Mesenchymal stem cell (in vitro differentiated cells and primary cell): ENCODE measurements at regions not wholly inside any gene's neighbourhood (a gene's known extent, or its start where the extent isn't known, plus 50 kb on each side); places are given as distances from the start of the nearest gene placed in this dataset.
"Not testable (repeated sequence)": the region's sequence is repeated elsewhere in the genome, so short reads cannot be mapped to it uniquely, and the experiment has no call there.

Source experiments
- DNase-seq: peaks from one replicate; pipeline ENCODE4 v3.0.0-alpha.2; 2013
- H2AFZ ChIP-seq: one replicate; pipeline ENCODE4 v1.6.1; 2013; ENCODE audit warnings: low read depth, mild to moderate bottlenecking, control low read depth, inconsistent platforms, low read length, moderate library complexity
- H2AK5ac ChIP-seq: 2 replicates; pipeline ENCODE4 v1.6.1; 2013; ENCODE audit warnings: low read length, moderate library complexity, mild to moderate bottlenecking, inconsistent platforms; ENCODE audit not compliant: severe bottlenecking
- H2BK120ac ChIP-seq: one replicate; pipeline ENCODE4 v1.6.1; 2013; ENCODE audit warnings: low read depth, mild to moderate bottlenecking, inconsistent platforms, low read length, moderate library complexity
- H2BK12ac ChIP-seq, 2 experiments: one replicate each; pipeline ENCODE4 v1.6.1; 2013; ENCODE audit warnings: inconsistent platforms in 2 of 2, low read length in 2 of 2, mild to moderate bottlenecking in 2 of 2, moderate library complexity in 2 of 2, control low read depth in 1 of 2
- H2BK15ac ChIP-seq: one replicate; pipeline ENCODE4 v1.6.1; 2013; ENCODE audit warnings: mild to moderate bottlenecking, low read depth, inconsistent platforms; ENCODE audit not compliant: poor library complexity, severe bottlenecking
- H2BK5ac ChIP-seq: 2 replicates; pipeline ENCODE4 v1.6.1; 2013; ENCODE audit warnings: low read depth, mild to moderate bottlenecking, low read length, control low read depth, inconsistent platforms; ENCODE audit not compliant: poor library complexity, severe bottlenecking
- H3K14ac ChIP-seq, 2 experiments: one replicate each; pipeline ENCODE4 v1.6.1; 2013; ENCODE audit warnings: inconsistent platforms in 2 of 2, low read length in 2 of 2, control low read depth in 1 of 2, mild to moderate bottlenecking in 1 of 2, moderate library complexity in 1 of 2
- H3K18ac ChIP-seq, 2 experiments: one replicate each; pipeline ENCODE4 v1.6.1; 2013; ENCODE audit warnings: inconsistent platforms in 2 of 2, low read length in 2 of 2, control low read depth in 1 of 2, low read depth in 1 of 2, mild to moderate bottlenecking in 1 of 2
- H3K23ac ChIP-seq, 2 experiments: one replicate each; pipeline ENCODE4 v1.6.1; 2013; ENCODE audit warnings: inconsistent platforms in 2 of 2, low read length in 2 of 2, mild to moderate bottlenecking in 2 of 2, moderate library complexity in 2 of 2, control low read depth in 1 of 2
- H3K27ac ChIP-seq: 2 replicates; pipeline ENCODE4 v1.5.1; 2013; ENCODE audit warnings: mild to moderate bottlenecking, moderate library complexity, low read length, control low read depth, inconsistent platforms; ENCODE audit not compliant: poor library complexity, severe bottlenecking
- H3K27me3 ChIP-seq, 2 experiments: 2 replicates each; pipeline versions ENCODE4 v1.6.1 to v1.7.0; 2013; ENCODE audit warnings: low read length in 2 of 2, mild to moderate bottlenecking in 2 of 2, moderate library complexity in 2 of 2, control low read depth in 1 of 2, inconsistent platforms in 1 of 2; ENCODE audit not compliant: control insufficient read depth in 1 of 2, insufficient read depth in 1 of 2
- H3K36me3 ChIP-seq, 2 experiments: 2 replicates each; pipeline versions ENCODE4 v1.6.1 to v1.7.0; 2013; ENCODE audit warnings: low read length in 2 of 2, control low read depth in 1 of 2, inconsistent platforms in 1 of 2, low read depth in 1 of 2, mild to moderate bottlenecking in 1 of 2; ENCODE audit not compliant: insufficient read depth in 2 of 2, control insufficient read depth in 1 of 2
- H3K4ac ChIP-seq, 2 experiments: one replicate each; pipeline ENCODE4 v1.6.1; 2013; ENCODE audit warnings: inconsistent platforms in 2 of 2, low read length in 2 of 2, mild to moderate bottlenecking in 2 of 2, moderate library complexity in 2 of 2, control low read depth in 1 of 2, low read depth in 1 of 2
- H3K4me1 ChIP-seq: 2 replicates; pipeline ENCODE4 v1.6.1; 2013; ENCODE audit warnings: low read depth, low read length, control low read depth; ENCODE audit not compliant: control insufficient read depth, insufficient read depth
- H3K4me2 ChIP-seq: 2 replicates; pipeline ENCODE4 v1.6.1; 2013; ENCODE audit warnings: low read length, mild to moderate bottlenecking, inconsistent platforms; ENCODE audit not compliant: poor library complexity, severe bottlenecking
- H3K4me3 ChIP-seq, 2 experiments: 2 replicates each; pipeline versions ENCODE4 v1.5.1 to v1.7.0; 2013; ENCODE audit warnings: low read length in 2 of 2, mild to moderate bottlenecking in 2 of 2, control low read depth in 1 of 2, low read depth in 1 of 2; ENCODE audit not compliant: insufficient read depth in 1 of 2
- H3K79me1 ChIP-seq: replicated peaks from 2 replicates; pipeline ENCODE4 v1.6.1; 2013; ENCODE audit warnings: mild to moderate bottlenecking, control low read depth, low read length, inconsistent platforms; ENCODE audit not compliant: poor library complexity, severe bottlenecking
- H3K9ac ChIP-seq: 2 replicates; pipeline ENCODE4 v1.7.0; 2013; ENCODE audit warnings: mild to moderate bottlenecking, low read length, moderate library complexity
- H3K9me3 ChIP-seq: 2 replicates; pipeline ENCODE4 v1.7.0; 2013; ENCODE audit warnings: mild to moderate bottlenecking, low read length; ENCODE audit not compliant: control insufficient read depth
- H4K8ac ChIP-seq: one replicate; pipeline ENCODE4 v1.6.1; 2013; ENCODE audit warnings: inconsistent platforms, mild to moderate bottlenecking, low read length, moderate library complexity
- H4K91ac ChIP-seq: one replicate; pipeline ENCODE4 v1.6.1; 2013; ENCODE audit warnings: mild to moderate bottlenecking, low read length, inconsistent platforms
- WGBS: methylation state at CpG from one replicate; pipeline ENCODE4 v1.1.7; 2013; ENCODE audit warnings: mixed read lengths; 5-methylcytosine and 5-hydroxymethylcytosine counted together

DNA sequence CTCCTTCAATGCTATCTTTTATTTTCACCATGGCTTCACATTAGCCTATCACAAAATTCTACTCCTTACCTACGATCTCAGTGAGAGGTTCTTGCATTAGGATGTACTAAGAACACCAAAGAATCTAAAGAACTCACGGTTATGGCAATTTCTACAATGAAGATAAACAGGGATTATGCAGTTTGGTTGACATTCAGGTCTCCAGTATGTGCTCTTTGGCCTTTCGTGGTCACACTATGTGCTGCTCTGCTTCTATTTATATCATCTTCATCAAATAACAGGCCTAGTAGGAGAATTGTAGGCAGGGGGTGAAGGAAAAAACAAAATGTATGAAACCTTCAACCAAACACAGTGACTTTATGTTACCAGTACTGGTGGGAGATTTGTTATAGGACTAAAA lies 194.0 kb upstream of the SAMSN1 start:
- H3K27me3 ChIP-seq = no peaks in the 10 kb centered on the region
- no peak overlapping the region for H3K27ac ChIP-seq
- H3K23ac ChIP-seq = no peak overlapping the region
- no peak overlapping the region for H2AFZ ChIP-seq
- H3K4me3 ChIP-seq = no peak overlapping the region
- H3K9me3 ChIP-seq = no peaks in the 10 kb centered on the region
- H3K4ac ChIP-seq = no peak overlapping the region
- no peak overlapping the region for H3K4me2 ChIP-seq
- H3K9ac ChIP-seq = no peak overlapping the region
- H3K18ac ChIP-seq = no peak overlapping the region
- H4K8ac ChIP-seq = no peak overlapping the region
- no peak overlapping the region for H2AK5ac ChIP-seq
- no peak overlapping the region for H2BK120ac ChIP-seq
- no peak overlapping the region for H2BK15ac ChIP-seq
- DNase-seq = no peak
- H3K79me1 ChIP-seq = no peaks in the 10 kb centered on the region
- no peaks in the 10 kb centered on the region for H3K4me1 ChIP-seq
- no peaks in the 10 kb centered on the region for H3K36me3 ChIP-seq
- no peak overlapping the region for H2BK5ac ChIP-seq
- no peak overlapping the region for H2BK12ac ChIP-seq
- no peak overlapping the region for H3K14ac ChIP-seq
- H4K91ac ChIP-seq = no peak overlapping the region
- 100% methylated on average over 1 of the region's 3 CpGs for WGBS

DNA sequence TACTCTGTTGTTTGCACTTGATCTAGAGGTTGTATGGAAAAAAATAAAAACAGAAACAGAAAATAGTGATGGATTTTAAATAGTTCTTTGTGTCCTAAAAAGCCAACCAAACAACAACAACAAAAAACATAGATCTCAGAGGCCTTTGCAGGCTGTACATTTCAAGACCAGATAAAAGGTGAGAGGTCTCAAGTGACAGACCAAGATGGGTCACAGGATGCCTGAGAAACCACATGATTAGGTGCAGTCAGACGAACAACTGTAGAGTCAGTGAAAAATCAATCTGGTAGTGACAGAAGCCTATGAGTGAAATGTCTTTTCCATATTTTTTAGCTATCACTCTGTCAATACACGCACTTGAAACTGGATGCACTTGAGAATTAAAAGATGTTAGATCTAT lies 193.5 kb upstream of the SAMSN1 start:
- no peak overlapping the region for H2AFZ ChIP-seq
- H4K8ac ChIP-seq = no peak overlapping the region
- H3K9me3 ChIP-seq = no peaks in the 10 kb centered on the region
- 67% methylated on average over 1 of the region's 2 CpGs for WGBS
- no peak overlapping the region for H3K9ac ChIP-seq
- no peak overlapping the region for H3K23ac ChIP-seq
- H3K4ac ChIP-seq = no peak overlapping the region
- no peak overlapping the region for H3K18ac ChIP-seq
- H3K27ac ChIP-seq = no peak overlapping the region
- no peak overlapping the region for H2BK120ac ChIP-seq
- H3K4me1 ChIP-seq = no peaks in the 10 kb centered on the region
- H2AK5ac ChIP-seq = no peak overlapping the region
- H3K4me3 ChIP-seq = no peak overlapping the region
- H2BK15ac ChIP-seq = no peak overlapping the region
- H3K79me1 ChIP-seq = no peaks in the 10 kb centered on the region
- no peak overlapping the region for H3K14ac ChIP-seq
- H2BK5ac ChIP-seq = no peak overlapping the region
- no peak overlapping the region for H4K91ac ChIP-seq
- H3K36me3 ChIP-seq = no peaks in the 10 kb centered on the region
- no peak overlapping the region for H3K4me2 ChIP-seq
- H2BK12ac ChIP-seq = no peak overlapping the region
- no peak for DNase-seq
- no peaks in the 10 kb centered on the region for H3K27me3 ChIP-seq

DNA sequence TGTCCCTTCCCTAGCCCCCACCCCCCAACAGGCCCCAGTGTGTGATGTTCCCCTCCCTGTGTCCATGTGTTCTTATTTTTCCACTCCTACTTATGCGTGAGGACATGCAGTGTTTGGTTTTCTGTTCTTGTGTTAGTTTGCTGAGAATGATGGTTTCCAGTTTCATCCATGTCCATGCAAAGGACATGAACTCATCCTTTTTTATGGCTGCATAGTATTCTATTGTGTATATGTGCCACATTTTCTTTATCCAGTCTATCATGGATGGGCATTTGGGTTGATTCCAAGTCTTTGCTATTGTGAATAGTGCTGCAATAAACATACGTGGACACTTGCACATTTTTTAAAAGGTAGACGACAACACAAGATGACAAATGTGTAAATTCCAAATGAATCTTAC lies 192.5 kb upstream of the SAMSN1 start:
- not testable (repeated sequence) for DNase-seq, H2AK5ac ChIP-seq, H3K9ac ChIP-seq, H3K27ac ChIP-seq, H2BK15ac ChIP-seq, H3K9me3 ChIP-seq, H4K8ac ChIP-seq, H3K14ac ChIP-seq, H2BK12ac ChIP-seq, H2BK120ac ChIP-seq, H3K79me1 ChIP-seq, H4K91ac ChIP-seq, H3K4me1 ChIP-seq, H3K27me3 ChIP-seq, H2AFZ ChIP-seq, H3K4me3 ChIP-seq, H3K4me2 ChIP-seq, H3K23ac ChIP-seq, H3K18ac ChIP-seq, H3K36me3 ChIP-seq, H3K4ac ChIP-seq, H2BK5ac ChIP-seq
- WGBS = 80% methylated on average over 2 of the region's 3 CpGs

DNA sequence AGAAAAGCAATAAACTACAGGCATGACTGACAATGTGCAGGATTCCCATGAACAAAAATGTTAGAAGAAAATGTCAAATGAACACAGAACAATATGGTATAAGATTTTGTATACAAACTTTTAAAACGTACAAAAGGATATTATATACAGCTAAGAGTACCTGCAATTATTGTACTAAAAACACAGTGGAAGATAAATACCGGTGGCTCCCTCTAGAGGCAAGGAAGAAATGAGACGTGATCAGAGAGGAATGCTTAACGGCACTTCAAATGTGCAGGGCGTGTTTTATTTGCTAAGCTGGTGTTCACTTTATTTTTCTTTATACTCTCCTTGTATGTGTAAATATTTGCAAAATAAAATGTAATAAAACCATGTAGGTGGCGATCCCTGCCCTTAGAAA lies 191.8 kb upstream of the SAMSN1 start:
- H3K9me3 ChIP-seq = no peaks in the 10 kb centered on the region

More for the DNA sequence above, 191.8 kb upstream of the SAMSN1 start:
- H3K18ac ChIP-seq = no peak overlapping the region
- H3K79me1 ChIP-seq = no peaks in the 10 kb centered on the region
- H2BK120ac ChIP-seq = no peak overlapping the region
- H3K4me1 ChIP-seq = no peaks in the 10 kb centered on the region
- H3K27ac ChIP-seq = no peak overlapping the region
- H2AK5ac ChIP-seq = no peak overlapping the region
- no peaks in the 10 kb centered on the region for H3K36me3 ChIP-seq
- H3K4ac ChIP-seq = no peak overlapping the region
- whole genome bisulfite sequencing = 6% methylated on average over 2 of the region's 6 CpGs
- DNase-seq = peak; percentile 42
- H3K23ac ChIP-seq = no peak overlapping the region
- no peak overlapping the region for H2BK5ac ChIP-seq
- H4K91ac ChIP-seq = no peak overlapping the region
- H3K14ac ChIP-seq = no peak overlapping the region
- no peak overlapping the region for H3K9ac ChIP-seq
- H2BK12ac ChIP-seq = no peak overlapping the region
- no peak overlapping the region for H2AFZ ChIP-seq
- H4K8ac ChIP-seq = no peak overlapping the region
- no peak overlapping the region for H3K4me2 ChIP-seq
- no peak overlapping the region for H2BK15ac ChIP-seq
- no peaks in the 10 kb centered on the region for H3K27me3 ChIP-seq
- no peak overlapping the region for H3K4me3 ChIP-seq
